Lower leg skin (tissue), 4 donors: ENCODE measurements at regions not wholly inside any gene's neighbourhood (a gene's known extent, or its start where the extent isn't known, plus 50 kb on each side); places are given as distances from the start of the nearest gene placed in this dataset.
"Not testable (repeated sequence)": the region's sequence is repeated elsewhere in the genome, so short reads cannot be mapped to it uniquely, and the experiment has no call there.

Source experiments
- DNase-seq, 2 donors: peaks; one replicate each; pipeline ENCODE4 v3.0.0-alpha.2; 2019; ENCODE audit warnings: low spot score in 2 of 2
- H3K4me3 ChIP-seq: fragments of 200-600 bp; sonication (generic); 2 replicates; pipeline ENCODE4 v1.5.1; 2017; ENCODE audit warnings: mild to moderate bottlenecking, low read depth; ENCODE audit not compliant: poor library complexity, severe bottlenecking
- POLR2A ChIP-seq, 2 donors: fragments of 450-650 bp; IDR thresholded peaks; one replicate each; pipeline ENCODE4 v1.6.1; 2016 to 2017; ENCODE audit warnings: antibody characterized with exemption in 2 of 2, mild to moderate bottlenecking in 1 of 2, moderate library complexity in 1 of 2
- WGBS, 2 donors: methylation state at CpG; one replicate each; pipeline ENCODE4 v1.1.5; 2018; 5-methylcytosine and 5-hydroxymethylcytosine counted together
- intact Hi-C: fragments of 100-400 bp; cut with DNase I; formaldehyde crosslinking; loops from one replicate; pipeline ENCODE4 v1.15.0; 2023; ENCODE audit warnings: low total_unique reads
- TF ChIP-seq, protein P1 (sequence below), 3 donors: fragments of 450-650 bp; IDR thresholded peaks; one replicate each; pipeline ENCODE4 v1.5.1; 2016; ENCODE audit warnings: antibody characterized with exemption in 3 of 3, mild to moderate bottlenecking in 3 of 3, moderate library complexity in 2 of 3

DNA sequence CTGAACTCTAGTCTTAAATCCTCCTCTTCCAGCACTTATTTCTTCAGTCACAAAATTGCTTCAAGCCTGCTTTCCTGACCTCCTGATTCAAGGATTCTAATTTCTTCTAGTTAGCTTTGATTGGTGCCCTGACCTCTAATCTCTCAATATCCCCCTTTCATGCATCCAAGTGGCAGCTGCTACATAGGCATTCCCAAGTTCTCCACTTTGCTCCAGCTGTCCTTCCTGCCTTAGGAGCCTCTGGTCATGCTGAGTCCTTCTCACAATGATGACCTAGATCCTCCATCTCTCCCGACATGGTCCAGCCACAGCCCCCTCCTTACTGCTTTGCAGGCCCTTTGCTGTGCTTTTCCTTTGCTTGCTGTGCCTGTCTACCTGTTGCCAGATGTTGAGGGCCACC lies 347.8 kb upstream of the C2CD4B start:
- no peak for DNase-seq
- H3K4me3 ChIP-seq = no peak overlapping the region
- intact Hi-C loops = no loop called here
- no peak for TF ChIP-seq POLR2A (IDR thresholded peaks at IDR 0.05)
- TF ChIP-seq, protein P1, sequence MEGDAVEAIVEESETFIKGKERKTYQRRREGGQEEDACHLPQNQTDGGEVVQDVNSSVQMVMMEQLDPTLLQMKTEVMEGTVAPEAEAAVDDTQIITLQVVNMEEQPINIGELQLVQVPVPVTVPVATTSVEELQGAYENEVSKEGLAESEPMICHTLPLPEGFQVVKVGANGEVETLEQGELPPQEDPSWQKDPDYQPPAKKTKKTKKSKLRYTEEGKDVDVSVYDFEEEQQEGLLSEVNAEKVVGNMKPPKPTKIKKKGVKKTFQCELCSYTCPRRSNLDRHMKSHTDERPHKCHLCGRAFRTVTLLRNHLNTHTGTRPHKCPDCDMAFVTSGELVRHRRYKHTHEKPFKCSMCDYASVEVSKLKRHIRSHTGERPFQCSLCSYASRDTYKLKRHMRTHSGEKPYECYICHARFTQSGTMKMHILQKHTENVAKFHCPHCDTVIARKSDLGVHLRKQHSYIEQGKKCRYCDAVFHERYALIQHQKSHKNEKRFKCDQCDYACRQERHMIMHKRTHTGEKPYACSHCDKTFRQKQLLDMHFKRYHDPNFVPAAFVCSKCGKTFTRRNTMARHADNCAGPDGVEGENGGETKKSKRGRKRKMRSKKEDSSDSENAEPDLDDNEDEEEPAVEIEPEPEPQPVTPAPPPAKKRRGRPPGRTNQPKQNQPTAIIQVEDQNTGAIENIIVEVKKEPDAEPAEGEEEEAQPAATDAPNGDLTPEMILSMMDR (IDR thresholded peaks at IDR 0.05) = no peak
- WGBS, 2 donors = 91 to 100% methylated on average over 1 of the region's 1 CpG

- intact Hi-C loops = no loop called here
- TF ChIP-seq, protein P1 (IDR thresholded peaks at IDR 0.05) = no peak
- no peak for TF ChIP-seq POLR2A (IDR thresholded peaks at IDR 0.05)
- no peak for DNase-seq
- WGBS, 2 donors = 59 to 65% methylated on average over 4 of the region's 4 CpGs
- no peak overlapping the region for H3K4me3 ChIP-seq
These were observed 348.8 kb upstream of the C2CD4B start for GRCh38 chr15:62513893-62514292.

- 75 to 84% methylated on average over 7 of the region's 7 CpGs for WGBS, 2 donors
- no peak for DNase-seq
- intact Hi-C loops = no loop called here
- TF ChIP-seq POLR2A (IDR thresholded peaks at IDR 0.05) = no peak
- TF ChIP-seq, protein P1 (IDR thresholded peaks at IDR 0.05) = no peak
- H3K4me3 ChIP-seq = no peak overlapping the region
These were observed 350.8 kb upstream of the C2CD4B start for GRCh38 chr15:62515696-62516395.

DNA sequence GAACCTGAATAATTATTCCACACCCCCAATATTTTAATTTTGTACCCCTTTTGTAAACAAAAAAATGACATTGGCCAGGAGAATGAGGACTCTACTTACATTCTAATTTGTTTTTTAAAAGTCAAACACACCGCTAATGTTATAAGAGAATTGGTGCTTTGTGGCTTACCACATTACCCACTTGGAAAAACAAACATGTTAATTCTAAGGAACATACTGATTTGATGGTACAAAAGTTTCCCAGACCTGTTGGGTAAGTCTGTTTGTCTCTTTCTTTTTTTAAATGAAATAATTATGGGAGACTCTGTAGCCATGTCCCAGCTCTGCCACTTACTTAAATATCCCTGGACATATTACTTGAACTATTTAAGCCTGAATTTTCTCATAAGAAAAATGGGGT lies 352.5 kb upstream of the C2CD4B start:
- 80 to 88% methylated on average over 1 of the region's 1 CpG for WGBS, 2 donors
- intact Hi-C loops = no loop called here
- DNase-seq = no peak
- no peak overlapping the region for H3K4me3 ChIP-seq
- no peak for TF ChIP-seq POLR2A (IDR thresholded peaks at IDR 0.05)
- TF ChIP-seq, protein P1 (IDR thresholded peaks at IDR 0.05) = no peak

GRCh38 chr15:62518666-62519065 lies 353.6 kb upstream of the C2CD4B start:
- DNase-seq, intact Hi-C loops: not testable (repeated sequence)
- 93 to 94% methylated on average over 6 of the region's 6 CpGs for WGBS, 2 donors

GRCh38 chr15:62519900-62520299 lies 354.8 kb upstream of the C2CD4B start:
- no peak for TF ChIP-seq POLR2A (IDR thresholded peaks at IDR 0.05)
- TF ChIP-seq, protein P1 (IDR thresholded peaks at IDR 0.05) = no peak
- intact Hi-C loops = no loop called here
- 75 to 82% methylated on average over 4 of the region's 4 CpGs for WGBS, 2 donors
- H3K4me3 ChIP-seq = no peak overlapping the region
- DNase-seq = no peak

More at GRCh38 chr15:62518666-62519065, 353.6 kb upstream of the C2CD4B start:
- H3K4me3 ChIP-seq = not testable (repeated sequence)
